PC-3 (cell line): ENCODE measurements at regions not wholly inside any gene's neighbourhood (a gene's known extent, or its start where the extent isn't known, plus 50 kb on each side); places are given as distances from the start of the nearest gene placed in this dataset.

Experiments
- ATAC-seq: fragments of 200-7000 bp; cut with Tn5 transposase; 2 replicates; pipeline ENCODE4 v1.9.1; 2020; ENCODE audit warnings: mild to moderate bottlenecking, moderate library complexity
- BruUV-seq: library from RNA; stranded (reverse); fragments of 400-500 nt; replicated peaks from 2 replicates; lab custom pipeline; 2021; lab: Mats Ljungman, UMichigan
- CTCF ChIA-PET: fragments of 300-600 bp; sonication (Branson Sonifier 250); formaldehyde crosslinking; loops from one replicate; lab custom pipeline; 2022; ENCODE audit warnings: antibody characterized with exemption; lab: Charles Lee
- POLR2A ChIA-PET: fragments of 300-600 bp; sonication (Branson Sonifier 250); formaldehyde crosslinking; loops from one replicate; lab custom pipeline; 2022; ENCODE audit warnings: antibody characterized with exemption; ENCODE audit not compliant: unreplicated experiment; lab: Charles Lee
- DNase-seq: peaks from one replicate; pipeline ENCODE4 v3.0.0-alpha.2; 2015
- H2AFZ ChIP-seq: fragments of 300-600 bp; sonication (generic); 2 replicates; pipeline ENCODE4 v1.6.0; 2016; ENCODE audit warnings: antibody characterized with exemption, low read length
- H3F3A ChIP-seq: fragments of 300-600 bp; sonication (generic); one replicate; pipeline ENCODE4 v1.6.0; 2017; ENCODE audit warnings: antibody characterized with exemption, low read length, control low read depth, mild to moderate bottlenecking; ENCODE audit not compliant: unreplicated experiment
- H3K27ac ChIP-seq: fragments of 300-600 bp; sonication (generic); 2 replicates; pipeline ENCODE4 v1.5.1; 2016; ENCODE audit warnings: mild to moderate bottlenecking, low read length
- H3K27me3 ChIP-seq: fragments of 300-600 bp; sonication (generic); 2 replicates; pipeline ENCODE4 v1.6.1; 2016; ENCODE audit warnings: low read length, mixed read lengths
- H3K36me3 ChIP-seq: fragments of 300-600 bp; sonication (generic); 2 replicates; pipeline ENCODE4 v1.6.1; 2016; ENCODE audit warnings: low read depth, mixed run types, low read length, mixed read lengths
- H3K4me1 ChIP-seq: fragments of 300-600 bp; sonication (generic); 2 replicates; pipeline ENCODE4 v1.5.1; 2016; ENCODE audit warnings: low read length; ENCODE audit not compliant: insufficient read depth
- H3K4me2 ChIP-seq: fragments of 300-600 bp; sonication (generic); 2 replicates; pipeline ENCODE4 v1.6.0; 2016; ENCODE audit warnings: low read length
- H3K4me3 ChIP-seq: fragments of 300-600 bp; sonication (generic); 2 replicates; pipeline ENCODE4 v1.5.1; 2016; ENCODE audit warnings: mild to moderate bottlenecking, low read length, mixed read lengths
- H3K79me2 ChIP-seq: fragments of 300-600 bp; sonication (generic); 2 replicates; pipeline ENCODE4 v1.6.1; 2017; ENCODE audit warnings: low read length, mixed read lengths
- H3K9ac ChIP-seq: fragments of 300-600 bp; sonication (generic); 2 replicates; pipeline ENCODE4 v1.6.0; 2016; ENCODE audit warnings: mild to moderate bottlenecking, low read length
- H3K9me2 ChIP-seq: fragments of 300-600 bp; sonication (generic); replicated peaks from 2 replicates; pipeline ENCODE4 v1.6.1; 2016; ENCODE audit warnings: mixed run types, low read length, mixed read lengths
- H3K9me3 ChIP-seq: fragments of 300-600 bp; sonication (generic); 2 replicates; pipeline ENCODE4 v1.6.1; 2016; ENCODE audit warnings: low read length, mixed read lengths
- H4K20me1 ChIP-seq: fragments of 300-600 bp; sonication (generic); 2 replicates; pipeline ENCODE4 v1.6.1; 2016; ENCODE audit warnings: low read length, mixed read lengths
- EZH2 ChIP-seq: fragments of 300-600 bp; sonication (generic); IDR thresholded peaks from one replicate; pipeline ENCODE4 v1.6.1; 2017; ENCODE audit warnings: antibody characterized with exemption, mild to moderate bottlenecking, low read length; ENCODE audit not compliant: unreplicated experiment
- EZH2phosphoT487 ChIP-seq: fragments of 300-600 bp; sonication (generic); IDR thresholded peaks from 2 replicates; pipeline ENCODE4 v1.6.1; 2018; ENCODE audit warnings: mild to moderate bottlenecking, antibody characterized with exemption, low read length, borderline replicate concordance
- intact Hi-C: fragments of 100-400 bp; cut with micrococcal nuclease; formaldehyde crosslinking; loops from 2 replicates; pipeline ENCODE4 v1.9.0; 2023
- TF ChIP-seq, protein P1 (sequence below): fragments of 300-600 bp; sonication (generic); conservative IDR thresholded peaks from 2 replicates; pipeline ENCODE4 v1.5.1; 2017; ENCODE audit warnings: antibody characterized with exemption, low read depth, mild to moderate bottlenecking, low read length

DNA sequence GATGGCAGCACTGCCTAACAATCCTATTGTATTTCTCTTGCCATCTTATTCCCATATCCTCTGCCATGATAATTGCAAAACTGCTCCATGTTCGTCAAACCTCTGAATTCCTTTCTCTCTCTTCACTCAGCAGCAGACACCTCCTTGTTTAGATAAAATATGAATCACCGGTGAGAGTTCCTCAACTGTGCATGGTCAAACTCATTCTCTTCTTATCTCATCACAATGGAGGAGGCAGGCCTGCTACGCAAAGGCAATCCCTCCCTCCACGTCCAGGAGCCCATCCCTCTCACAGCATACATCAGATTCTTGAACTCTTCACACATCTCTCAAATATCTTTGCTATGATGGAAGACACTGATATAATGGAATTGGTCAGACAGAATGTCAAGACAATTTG lies 90.1 kb upstream of the DAAM1 start:
- DNase-seq (peak; percentile 91), ATAC-seq (peak; percentile 59; the same call in 1 of the 2 replicates)
- BruUV-seq: no TSS peak
- no peak overlapping the region for H3K4me3 ChIP-seq
- ChIA-PET CTCF (no interaction called here), POLR2A (no interaction called here)
- no peaks in the 10 kb centered on the region for H3K36me3 ChIP-seq
- no peak overlapping the region for H3K27ac ChIP-seq
- no peak overlapping the region for H2AFZ ChIP-seq
- intact Hi-C loops: no loop called here
- H3K9me2 ChIP-seq: peaks cover 7% of the 10 kb centered on the region; the same call in 1 of the 2 replicates
- TF ChIP-seq EZH2 (no peak), EZH2phosphoT487 (no peak)
- TF ChIP-seq, protein P1, sequence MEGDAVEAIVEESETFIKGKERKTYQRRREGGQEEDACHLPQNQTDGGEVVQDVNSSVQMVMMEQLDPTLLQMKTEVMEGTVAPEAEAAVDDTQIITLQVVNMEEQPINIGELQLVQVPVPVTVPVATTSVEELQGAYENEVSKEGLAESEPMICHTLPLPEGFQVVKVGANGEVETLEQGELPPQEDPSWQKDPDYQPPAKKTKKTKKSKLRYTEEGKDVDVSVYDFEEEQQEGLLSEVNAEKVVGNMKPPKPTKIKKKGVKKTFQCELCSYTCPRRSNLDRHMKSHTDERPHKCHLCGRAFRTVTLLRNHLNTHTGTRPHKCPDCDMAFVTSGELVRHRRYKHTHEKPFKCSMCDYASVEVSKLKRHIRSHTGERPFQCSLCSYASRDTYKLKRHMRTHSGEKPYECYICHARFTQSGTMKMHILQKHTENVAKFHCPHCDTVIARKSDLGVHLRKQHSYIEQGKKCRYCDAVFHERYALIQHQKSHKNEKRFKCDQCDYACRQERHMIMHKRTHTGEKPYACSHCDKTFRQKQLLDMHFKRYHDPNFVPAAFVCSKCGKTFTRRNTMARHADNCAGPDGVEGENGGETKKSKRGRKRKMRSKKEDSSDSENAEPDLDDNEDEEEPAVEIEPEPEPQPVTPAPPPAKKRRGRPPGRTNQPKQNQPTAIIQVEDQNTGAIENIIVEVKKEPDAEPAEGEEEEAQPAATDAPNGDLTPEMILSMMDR: no peak
- H4K20me1 ChIP-seq: no peaks in the 10 kb centered on the region
- H3K4me2 ChIP-seq: no peak overlapping the region; the same call in 1 of the 2 replicates
- H3K4me1 ChIP-seq: peaks cover 18% of the 10 kb centered on the region
- no peaks in the 10 kb centered on the region for H3F3A ChIP-seq
- H3K27me3 ChIP-seq: peaks cover 42% of the 10 kb centered on the region
- H3K79me2 ChIP-seq: no peaks in the 10 kb centered on the region
- no peaks in the 10 kb centered on the region for H3K9me3 ChIP-seq
- H3K9ac ChIP-seq: no peak overlapping the region

DNA sequence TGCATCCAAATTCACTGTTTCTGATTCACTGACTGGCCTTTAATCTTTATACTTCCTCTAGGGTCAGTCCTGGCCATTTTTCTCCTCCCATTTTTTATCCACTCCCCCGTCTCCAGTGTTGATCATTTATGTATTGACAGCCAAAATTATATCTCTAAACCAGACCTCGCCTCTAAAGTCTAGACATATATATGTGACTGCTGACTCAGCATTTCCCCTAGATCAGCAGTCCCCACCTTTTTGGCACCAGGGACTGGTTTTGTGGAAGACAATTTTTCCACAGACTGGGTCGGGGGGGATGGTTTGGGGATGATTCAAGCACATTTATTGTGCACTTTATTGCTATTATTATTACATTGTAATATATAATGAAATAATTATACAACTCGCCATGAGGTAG lies 88.3 kb upstream of the DAAM1 start:
- H3K9me3 ChIP-seq: no peaks in the 10 kb centered on the region
- no peaks in the 10 kb centered on the region for H4K20me1 ChIP-seq
- H3K36me3 ChIP-seq: no peaks in the 10 kb centered on the region
- no peak overlapping the region for H3K9ac ChIP-seq
- no peak overlapping the region for H3K4me2 ChIP-seq
- TF ChIP-seq EZH2 (no peak), EZH2phosphoT487 (no peak)
- TF ChIP-seq, protein P1: no peak
- ChIA-PET POLR2A (no interaction called here), CTCF (no interaction called here)
- intact Hi-C loops: no loop called here
- DNase-seq (no peak), ATAC-seq (no peak)
- H3F3A ChIP-seq: no peaks in the 10 kb centered on the region
- H2AFZ ChIP-seq: no peak overlapping the region
- H3K27me3 ChIP-seq: peaks cover 45% of the 10 kb centered on the region
- no peak overlapping the region for H3K4me3 ChIP-seq
- peaks cover 7% of the 10 kb centered on the region; the same call in 1 of the 2 replicates for H3K9me2 ChIP-seq
- BruUV-seq: no TSS peak
- H3K27ac ChIP-seq: no peak overlapping the region
- H3K4me1 ChIP-seq: peaks cover 14% of the 10 kb centered on the region
- no peaks in the 10 kb centered on the region for H3K79me2 ChIP-seq

DNA sequence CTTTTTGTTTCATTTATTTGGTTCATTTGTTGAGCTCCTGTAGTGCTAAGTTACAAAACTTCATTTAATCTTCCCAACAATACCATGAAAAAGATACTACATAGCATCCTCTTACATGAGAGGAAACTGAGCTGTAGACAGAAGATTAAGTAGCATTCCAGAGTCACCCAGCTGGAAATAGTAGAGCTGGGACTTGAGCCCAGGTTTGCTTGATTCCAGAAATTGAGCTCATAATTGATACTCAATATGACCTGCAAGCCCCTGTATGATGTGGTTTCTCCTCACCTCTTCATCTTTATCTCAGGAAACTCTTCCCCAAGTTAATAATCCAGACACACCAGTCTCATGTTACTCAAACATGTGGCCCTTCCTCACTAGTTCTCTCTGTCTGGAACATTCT lies 87.0 kb upstream of the DAAM1 start:
- no peak for ATAC-seq
- no peak overlapping the region for H3K9ac ChIP-seq
- peaks cover 7% of the 10 kb centered on the region; the same call in 1 of the 2 replicates for H3K9me2 ChIP-seq
- H3K36me3 ChIP-seq: no peaks in the 10 kb centered on the region
- H3K27ac ChIP-seq: no peak overlapping the region
- BruUV-seq: no TSS peak
- ChIA-PET CTCF (no interaction called here), POLR2A (interaction anchor here (0.6 kb wide), 1 partner anchor 590 kb away, joined by 3 read pairs; no protein-coding TSS in a partner anchor)
- intact Hi-C loops: no loop called here
- peaks cover 47% of the 10 kb centered on the region for H3K27me3 ChIP-seq
- TF ChIP-seq EZH2phosphoT487: no peak
- no peak for TF ChIP-seq EZH2
- TF ChIP-seq, protein P1: no peak
- H3K4me3 ChIP-seq: no peak overlapping the region
- no peak overlapping the region for H2AFZ ChIP-seq
- H4K20me1 ChIP-seq: no peaks in the 10 kb centered on the region
- DNase-seq: no peak
- H3F3A ChIP-seq: no peaks in the 10 kb centered on the region
- H3K4me2 ChIP-seq: no peak overlapping the region
- no peaks in the 10 kb centered on the region for H3K79me2 ChIP-seq
- H3K9me3 ChIP-seq: no peaks in the 10 kb centered on the region
- H3K4me1 ChIP-seq: peaks cover 14% of the 10 kb centered on the region
